Uterus (tissue), 3 donors: ENCODE measurements at regions not wholly inside any gene's neighbourhood (a gene's known extent, or its start where the extent isn't known, plus 50 kb on each side); places are given as distances from the start of the nearest gene placed in this dataset.
"Not testable (repeated sequence)": the region's sequence is repeated elsewhere in the genome, so short reads cannot be mapped to it uniquely, and the experiment has no call there.

ENCODE experiments used
- DNase-seq, 2 donors: peaks; one replicate each; pipeline ENCODE4 v3.0.0-alpha.2; 2019 to 2020
- H3K27ac ChIP-seq, 2 donors: fragments of 200-600 bp; sonication (generic); 1 replicate in 1 of 2; 2 replicates in 1 of 2; pipeline ENCODE4 v1.5.1; 2016 to 2018
- H3K27me3 ChIP-seq, 2 donors: fragments of 200-600 bp; sonication (generic); one replicate each; pipeline ENCODE4 v1.5.1; 2018 to 2019; ENCODE audit warnings: control low read depth in 1 of 2
- H3K36me3 ChIP-seq, 2 donors: fragments of 200-600 bp; sonication (generic); one replicate each; pipeline ENCODE4 v1.5.1; 2019; ENCODE audit warnings: control low read depth in 1 of 2
- H3K4me1 ChIP-seq, 2 donors: fragments of 200-600 bp; sonication (generic); one replicate each; pipeline ENCODE4 v1.5.1; 2018 to 2019; ENCODE audit warnings: control low read depth in 1 of 2
- H3K4me3 ChIP-seq, 2 donors: fragments of 200-600 bp; sonication (generic); 1 replicate in 1 of 2; 2 replicates in 1 of 2; pipeline ENCODE4 v1.5.1; 2018 to 2019; ENCODE audit warnings: mild to moderate bottlenecking in 1 of 2
- H3K9me3 ChIP-seq, 2 donors: fragments of 200-600 bp; sonication (generic); one replicate each; pipeline ENCODE4 v1.5.1; 2019; ENCODE audit warnings: control low read depth in 1 of 2
- CTCF ChIP-seq, 4 experiments: fragments of 200-600 bp in 2 of 4; fragments of 450-650 bp in 2 of 4; sonication (generic) in 2 of 4; IDR thresholded peaks; one replicate each; pipeline ENCODE4 v1.5.1; 2016 to 2019; ENCODE audit warnings: antibody characterized with exemption in 4 of 4, mild to moderate bottlenecking in 2 of 4, moderate library complexity in 1 of 4
- POLR2A ChIP-seq, 2 donors: fragments of 450-650 bp; IDR thresholded peaks; one replicate each; pipeline ENCODE4 v1.6.1; 2016; ENCODE audit warnings: antibody characterized with exemption in 2 of 2, mild to moderate bottlenecking in 1 of 2, moderate library complexity in 1 of 2
- intact Hi-C: fragments of 100-400 bp; cut with DNase I; formaldehyde crosslinking; loops from one replicate; pipeline ENCODE4 v1.15.1; 2023; ENCODE audit warnings: low total_unique reads
- donor health status: DM: yes; HTN: yes; CAD: no.

- H3K9me3 ChIP-seq = no peaks in the 10 kb centered on the region
- H3K27ac ChIP-seq = no peak overlapping the region
- H3K4me3 ChIP-seq = no peak overlapping the region
- TF ChIP-seq POLR2A (IDR thresholded peaks at IDR 0.05) = no peak
- no peak for TF ChIP-seq CTCF (IDR thresholded peaks at IDR 0.05)
- no peak for DNase-seq
- intact Hi-C loops = no loop called here
- H3K36me3 ChIP-seq = no peaks in the 10 kb centered on the region
- H3K27me3 ChIP-seq = no peaks in the 10 kb centered on the region
- no peaks in the 10 kb centered on the region for H3K4me1 ChIP-seq
Measured at GRCh38 chr14:27634056-27634970, 1036.5 kb upstream of the NOVA1 start.

GRCh38 chr14:27640688-27641087 lies 1042.9 kb upstream of the NOVA1 start:
- H3K4me1 ChIP-seq, intact Hi-C loops, H3K27ac ChIP-seq, H3K36me3 ChIP-seq, H3K4me3 ChIP-seq, DNase-seq, H3K27me3 ChIP-seq, H3K9me3 ChIP-seq: not testable (repeated sequence)

GRCh38 chr14:27642251-27642866 lies 1044.5 kb upstream of the NOVA1 start:
- H3K4me3 ChIP-seq = no peak overlapping the region
- no peak overlapping the region for H3K27ac ChIP-seq
- intact Hi-C loops = no loop called here
- no peaks in the 10 kb centered on the region for H3K4me1 ChIP-seq
- no peaks in the 10 kb centered on the region for H3K27me3 ChIP-seq
- no peak for DNase-seq
- TF ChIP-seq POLR2A (IDR thresholded peaks at IDR 0.05) (no peak), CTCF (IDR thresholded peaks at IDR 0.05) (no peak)
- no peaks in the 10 kb centered on the region for H3K36me3 ChIP-seq
- no peaks in the 10 kb centered on the region for H3K9me3 ChIP-seq

GRCh38 chr14:27660683-27661082 lies 1062.8 kb upstream of the NOVA1 start:
- no peaks in the 10 kb centered on the region for H3K4me1 ChIP-seq
- no peak for DNase-seq
- no peaks in the 10 kb centered on the region for H3K27me3 ChIP-seq
- no peaks in the 10 kb centered on the region for H3K36me3 ChIP-seq
- intact Hi-C loops = no loop called here
- no peak overlapping the region for H3K27ac ChIP-seq
- peaks cover 0 to 3% of the 10 kb centered on the region in 2 donors for H3K9me3 ChIP-seq
- no peak overlapping the region for H3K4me3 ChIP-seq
- no peak for TF ChIP-seq POLR2A (IDR thresholded peaks at IDR 0.05)
- no peak for TF ChIP-seq CTCF (IDR thresholded peaks at IDR 0.05)

GRCh38 chr14:27668531-27668930 lies 1070.7 kb upstream of the NOVA1 start:
- Histone ChIP-seq H3K4me1 (no peaks in the 10 kb centered on the region), H3K27me3 (no peaks in the 10 kb centered on the region), H3K36me3 (no peaks in the 10 kb centered on the region), H3K4me3 (no peak overlapping the region), H3K27ac (no peak overlapping the region), H3K9me3 (no peaks in the 10 kb centered on the region)
- no peak for DNase-seq
- intact Hi-C loops = no loop called here
- no peak for TF ChIP-seq CTCF (IDR thresholded peaks at IDR 0.05)
- no peak for TF ChIP-seq POLR2A (IDR thresholded peaks at IDR 0.05)
